Kidney capillary endothelial cell (primary cell): ENCODE measurements at regions not wholly inside any gene's neighbourhood (a gene's known extent, or its start where the extent isn't known, plus 50 kb on each side); places are given as distances from the start of the nearest gene placed in this dataset.
"Not testable (repeated sequence)": the region's sequence is repeated elsewhere in the genome, so short reads cannot be mapped to it uniquely, and the experiment has no call there.

Experiments used
- DNase-seq: peaks from one replicate; pipeline ENCODE4 v3.0.0-alpha.2; 2018; ENCODE audit warnings: low spot score

DNA sequence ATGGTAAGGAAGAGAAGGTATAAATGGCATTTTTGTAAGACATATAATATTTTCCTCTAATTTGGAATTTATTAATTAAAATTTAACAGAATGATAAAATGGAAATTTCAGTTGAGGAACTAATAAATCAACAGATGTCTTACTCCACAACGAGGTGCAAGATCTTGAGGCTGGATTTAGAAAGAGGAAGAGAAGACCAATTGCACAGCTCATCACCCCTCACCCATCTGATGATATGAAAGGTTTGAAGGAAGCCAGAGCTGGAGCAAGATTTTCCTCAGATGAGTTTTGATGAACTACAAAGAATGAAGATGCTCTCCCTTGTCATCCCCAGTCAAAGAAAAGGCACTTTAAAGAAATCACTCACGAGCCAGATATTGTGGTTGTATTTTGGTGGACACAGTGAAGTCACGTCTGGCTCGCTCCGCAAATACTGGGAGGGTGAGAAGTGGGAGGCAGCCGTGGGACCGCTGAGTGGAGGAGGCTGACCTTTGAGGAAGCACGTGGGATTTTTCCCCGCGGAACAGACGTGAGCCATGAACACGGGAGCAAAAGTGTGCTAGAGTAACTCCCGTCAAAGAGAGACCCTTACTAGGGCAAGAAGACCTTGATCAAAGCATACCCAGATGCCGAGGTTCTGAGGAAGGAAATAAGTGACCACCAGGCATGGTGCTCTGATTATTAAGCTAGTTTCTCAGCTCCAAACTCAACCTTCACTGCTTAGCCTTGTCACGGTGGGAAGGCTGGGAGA lies 511.4 kb downstream of the RNF144A start:
- DNase-seq: no peak

- DNase-seq: no peak
Observed at GRCh38 chr2:7429733-7430132, 512.5 kb downstream of the RNF144A start.

DNA sequence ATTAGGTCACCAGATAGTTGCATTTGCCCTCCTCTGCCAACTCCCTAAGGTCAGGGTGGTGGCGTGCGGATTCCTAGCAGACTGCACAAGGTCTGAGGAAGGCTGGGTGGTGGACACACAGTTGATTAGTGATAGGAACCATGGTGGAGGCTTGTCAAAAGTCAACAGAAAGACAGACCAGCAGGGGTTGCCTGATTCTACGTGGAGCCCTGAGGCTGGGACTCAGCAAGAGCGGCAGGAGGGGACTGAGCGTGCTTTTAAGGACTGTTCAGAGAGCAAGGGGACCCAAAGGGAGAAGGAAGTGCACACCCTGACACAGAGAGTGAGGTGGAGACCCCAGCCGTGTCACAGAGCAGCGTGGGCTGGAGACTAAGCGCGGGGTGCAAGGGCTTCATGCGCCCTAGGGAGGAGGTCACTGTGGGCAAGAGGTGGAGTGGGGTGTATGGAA lies 513.2 kb downstream of the RNF144A start:
- no peak for DNase-seq

DNA sequence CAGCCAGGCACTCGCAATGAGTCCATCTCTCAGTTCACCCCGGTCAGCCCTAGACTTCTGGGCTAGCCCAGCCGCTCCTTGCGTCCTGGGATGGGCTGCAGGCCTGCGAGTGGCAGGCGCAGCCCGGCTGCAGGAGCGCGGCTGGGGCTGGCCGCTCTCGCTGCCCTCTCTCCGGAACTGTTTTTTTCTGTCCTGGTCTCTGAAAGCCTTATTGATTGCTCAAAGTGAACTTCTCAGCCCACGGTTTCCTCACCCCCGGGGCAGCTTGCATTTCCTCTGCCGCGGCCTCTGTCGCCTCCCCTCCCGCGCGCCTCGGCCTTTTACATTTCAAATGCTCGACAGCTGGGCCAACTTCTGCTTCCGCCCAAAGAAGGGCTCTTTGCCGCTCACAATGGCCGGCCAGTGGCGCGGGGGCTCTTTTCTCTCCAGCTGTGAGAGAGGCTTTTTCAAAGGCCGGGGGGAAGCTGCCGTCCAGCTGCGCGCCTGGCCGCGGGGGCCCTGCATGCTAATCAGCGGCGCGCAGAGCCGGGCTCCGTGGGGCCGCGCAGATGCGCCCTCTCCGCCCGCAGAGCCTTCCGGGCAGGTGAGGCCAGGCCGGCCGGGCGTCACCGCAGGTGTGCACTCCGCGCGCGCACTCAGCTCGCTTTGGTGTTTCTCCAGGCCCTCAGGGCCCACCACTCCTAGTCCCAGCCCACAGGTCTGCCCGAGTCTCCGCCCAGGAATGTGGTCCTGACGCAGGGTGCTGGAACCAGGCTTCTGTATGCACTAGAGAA lies 513.8 kb downstream of the RNF144A start:
- no peak for DNase-seq

GRCh38 chr2:7432436-7432835 lies 515.2 kb downstream of the RNF144A start:
- no peak for DNase-seq

GRCh38 chr2:7436096-7436906 lies 519.1 kb downstream of the RNF144A start:
- no peak for DNase-seq

DNA sequence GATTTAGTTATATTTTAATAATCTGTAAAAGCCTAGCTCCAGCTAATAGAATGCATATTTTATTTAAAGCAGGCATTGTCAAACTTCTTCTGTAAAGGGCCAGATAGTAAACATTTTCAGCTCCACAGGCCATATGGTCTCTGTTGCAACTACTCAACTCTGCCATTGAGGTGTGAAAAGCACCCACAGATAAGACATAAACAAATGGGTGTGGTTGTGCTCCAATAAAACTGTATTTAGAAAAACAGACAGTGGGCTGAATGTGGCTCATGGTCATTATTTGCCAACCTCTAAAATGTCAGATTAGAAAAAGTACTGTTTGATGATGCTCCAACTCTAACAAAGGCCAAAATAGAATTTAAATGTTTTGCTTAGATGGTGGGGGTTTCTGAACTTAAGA lies 519.9 kb downstream of the RNF144A start:
- no peak for DNase-seq

DNA sequence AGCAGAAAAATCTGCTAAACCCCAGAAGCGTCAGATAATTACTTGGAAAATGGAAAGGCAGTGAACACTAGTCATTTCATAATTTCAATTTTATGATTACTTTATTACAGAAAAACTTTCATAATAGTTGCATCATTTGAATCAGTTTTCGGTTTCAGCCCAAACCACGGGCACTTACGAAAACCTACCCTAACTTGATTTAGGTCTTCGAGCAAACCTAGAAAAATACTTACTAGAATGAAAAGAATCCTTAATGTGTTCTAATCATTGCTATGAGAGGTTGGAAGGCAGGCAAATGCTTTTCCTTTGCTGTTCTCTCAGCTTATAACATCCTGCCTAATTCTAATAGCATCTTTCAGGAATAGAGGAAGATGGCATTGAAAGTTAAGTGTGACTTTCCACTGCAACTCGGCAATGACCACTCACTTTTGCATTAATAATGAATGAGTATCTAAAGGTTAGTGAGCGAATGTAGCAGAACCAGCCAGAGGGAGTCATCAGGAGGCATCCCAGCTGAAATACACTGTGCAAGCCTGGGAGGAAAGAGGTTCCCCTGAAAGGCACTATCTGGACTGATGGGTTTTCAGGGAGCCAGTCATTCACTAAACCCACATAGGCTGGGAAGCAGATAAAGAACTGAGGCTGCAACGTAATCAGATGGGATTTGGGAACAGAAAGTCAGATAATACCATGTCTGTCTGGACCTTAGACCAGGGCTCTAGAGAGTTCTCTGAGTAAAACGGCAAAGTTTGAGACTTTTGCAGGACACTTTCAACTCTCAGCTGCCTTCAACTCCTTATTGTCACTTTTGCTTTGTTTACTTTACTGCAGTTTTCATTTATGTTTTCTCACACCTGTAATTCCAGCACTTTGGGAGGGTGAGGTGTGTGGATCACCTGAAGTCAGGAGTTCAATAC lies 520.8 kb downstream of the RNF144A start:
- DNase-seq: no peak

- no peak for DNase-seq
Observed at GRCh38 chr2:7438855-7439254, 521.6 kb downstream of the RNF144A start.

DNA sequence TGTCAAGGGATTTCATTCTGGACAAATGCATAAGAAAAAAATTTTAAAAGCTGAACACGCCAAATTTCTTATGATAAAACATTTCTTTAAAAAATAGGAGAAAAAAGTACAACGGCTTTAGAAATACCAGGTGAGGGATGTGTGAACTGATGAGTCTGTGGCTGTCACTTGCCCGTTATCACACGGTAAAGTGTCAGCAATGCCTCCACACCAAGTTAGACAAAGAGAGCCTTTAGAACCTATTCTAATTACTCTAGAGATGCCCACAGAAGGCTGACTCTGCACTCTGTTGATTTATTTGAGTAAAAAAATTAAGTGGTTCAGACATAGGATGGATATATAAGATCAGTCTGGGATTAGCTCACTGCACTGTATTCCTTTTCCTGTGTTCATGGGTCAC lies 523.8 kb downstream of the RNF144A start:
- no peak for DNase-seq

DNA sequence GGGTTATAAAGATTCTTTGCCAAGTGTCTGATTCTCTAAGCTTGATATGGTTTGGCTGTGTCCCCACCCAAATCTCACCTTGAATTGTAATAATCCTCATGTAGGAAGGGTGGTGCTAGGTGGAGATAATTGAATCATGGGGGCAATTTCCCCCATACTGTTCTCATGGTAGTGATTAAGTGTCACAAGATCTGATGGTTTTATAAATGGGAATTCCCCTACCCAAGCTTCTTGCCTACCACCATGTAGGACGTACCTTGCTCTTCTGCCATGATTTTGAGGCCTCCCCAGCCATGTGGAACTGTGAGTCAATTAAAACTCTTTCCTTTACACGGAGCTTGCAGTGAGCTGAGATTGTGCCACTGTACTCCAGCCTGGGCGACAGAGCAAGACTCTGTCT lies 524.6 kb downstream of the RNF144A start:
- not testable (repeated sequence) for DNase-seq

- DNase-seq: no peak
Observed at GRCh38 chr2:7444626-7445025, 527.4 kb downstream of the RNF144A start.

GRCh38 chr2:7448578-7449264 lies 531.5 kb downstream of the RNF144A start:
- DNase-seq: no peak

GRCh38 chr2:7449298-7449697 lies 532.1 kb downstream of the RNF144A start:
- DNase-seq: no peak

- DNase-seq: no peak
Observed at GRCh38 chr2:7450188-7450832, 533.1 kb downstream of the RNF144A start.

- no peak for DNase-seq
Observed at GRCh38 chr2:7450833-7451190, 533.6 kb downstream of the RNF144A start.

- no peak for DNase-seq
Observed at GRCh38 chr2:7452110-7452876, 535.1 kb downstream of the RNF144A start.

GRCh38 chr2:7454592-7454991 lies 537.4 kb downstream of the RNF144A start:
- no peak for DNase-seq

DNA sequence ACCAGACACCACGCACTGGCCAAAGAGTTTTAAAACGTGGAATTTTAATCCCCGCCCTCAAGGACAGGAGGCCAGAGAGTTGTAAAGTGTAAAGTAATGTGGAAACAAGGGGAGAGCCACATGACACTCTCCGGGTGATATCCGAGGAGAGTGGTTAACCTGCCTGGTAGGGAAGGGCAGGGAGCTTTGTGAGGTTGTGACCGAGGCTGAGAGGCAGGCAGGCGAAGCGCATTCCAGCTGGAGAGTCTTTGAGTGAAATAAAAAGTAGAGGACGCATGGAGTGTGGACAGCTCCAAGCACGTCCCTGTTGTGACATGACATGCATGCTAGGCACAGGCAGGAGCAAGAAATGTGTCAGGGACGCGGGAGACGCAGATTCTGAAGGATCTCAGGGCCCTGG lies 539.5 kb downstream of the RNF144A start:
- no peak for DNase-seq

DNA sequence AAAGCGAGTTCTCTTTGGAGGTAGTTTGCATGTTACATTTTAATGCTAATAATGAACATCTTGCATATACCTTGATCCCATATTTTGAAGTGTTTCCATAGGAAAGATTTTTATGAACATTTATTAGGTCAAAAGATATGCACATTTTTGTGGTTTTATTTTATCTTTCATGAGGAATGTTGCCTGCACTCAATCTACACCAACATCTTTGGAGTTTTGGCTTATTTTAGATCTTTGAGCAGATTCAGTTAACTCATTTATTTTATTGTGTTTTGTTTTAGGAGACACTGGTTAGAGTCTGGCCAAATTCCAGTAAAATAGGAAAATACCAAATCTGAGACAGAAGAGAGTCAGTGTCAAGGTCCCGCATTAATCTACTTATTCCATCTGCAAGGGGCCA lies 540.9 kb downstream of the RNF144A start:
- no peak for DNase-seq
